Suprapubic skin (tissue), 4 donors: ENCODE measurements at regions not wholly inside any gene's neighbourhood (a gene's known extent, or its start where the extent isn't known, plus 50 kb on each side); places are given as distances from the start of the nearest gene placed in this dataset.

Experiments used
- DNase-seq, 2 donors: peaks; one replicate each; pipeline ENCODE4 v3.0.0-alpha.2; 2019; ENCODE audit warnings: low spot score in 2 of 2
- H3K27ac ChIP-seq: fragments of 200-600 bp; sonication (generic); one replicate; pipeline ENCODE4 v1.5.1; 2019
- H3K27me3 ChIP-seq: fragments of 200-600 bp; sonication (generic); one replicate; pipeline ENCODE4 v1.5.1; 2019
- H3K36me3 ChIP-seq: fragments of 200-600 bp; sonication (generic); one replicate; pipeline ENCODE4 v1.5.1; 2019
- H3K4me1 ChIP-seq: fragments of 200-600 bp; sonication (generic); one replicate; pipeline ENCODE4 v1.5.1; 2019
- H3K4me3 ChIP-seq: fragments of 200-600 bp; sonication (generic); one replicate; pipeline ENCODE4 v1.5.1; 2019; ENCODE audit warnings: mild to moderate bottlenecking
- H3K9me3 ChIP-seq: fragments of 200-600 bp; sonication (generic); one replicate; pipeline ENCODE4 v1.5.1; 2019
- CTCF ChIP-seq, 2 donors: fragments of 200-600 bp in 1 of 2; fragments of 450-650 bp in 1 of 2; sonication (generic) in 1 of 2; IDR thresholded peaks; one replicate each; pipeline ENCODE4 v1.5.1; 2016 to 2019; ENCODE audit warnings: antibody characterized with exemption in 2 of 2, mild to moderate bottlenecking in 1 of 2, moderate library complexity in 1 of 2
- EP300 ChIP-seq: sonication (generic); formaldehyde crosslinking; IDR thresholded peaks from one replicate; pipeline ENCODE4 v1.6.1; 2017; ENCODE audit warnings: antibody characterized with exemption
- POLR2A ChIP-seq, 2 donors: fragments of 450-650 bp; IDR thresholded peaks; one replicate each; pipeline ENCODE4 v1.6.1; 2017; ENCODE audit warnings: antibody characterized with exemption in 2 of 2, mild to moderate bottlenecking in 2 of 2, moderate library complexity in 2 of 2
- POLR2AphosphoS5 ChIP-seq, 3 donors: sonication (generic); formaldehyde crosslinking; IDR thresholded peaks; one replicate each; pipeline ENCODE4 v1.6.1; 2017; ENCODE audit warnings: antibody characterized with exemption in 3 of 3
- WGBS: methylation state at CpG from one replicate; pipeline ENCODE4 v1.1.5; 2018; 5-methylcytosine and 5-hydroxymethylcytosine counted together

GRCh38 chr5:68538814-68539420 is 323.4 kb downstream of the PIK3R1 start:
- no peaks in the 10 kb centered on the region for H3K27me3 ChIP-seq
- H3K36me3 ChIP-seq = no peaks in the 10 kb centered on the region
- H3K4me3 ChIP-seq = no peak overlapping the region
- DNase-seq = no peak
- H3K9me3 ChIP-seq = no peaks in the 10 kb centered on the region
- H3K27ac ChIP-seq = no peak overlapping the region
- H3K4me1 ChIP-seq = peaks cover 18% of the 10 kb centered on the region
- WGBS = 96% methylated on average over 6 of the region's 6 CpGs
- TF ChIP-seq CTCF (IDR thresholded peaks at IDR 0.05) = no peak
- TF ChIP-seq POLR2A (IDR thresholded peaks at IDR 0.05) = no peak
- no peak for TF ChIP-seq EP300
- no peak for TF ChIP-seq POLR2AphosphoS5 (IDR thresholded peaks at IDR 0.05)

GRCh38 chr5:68540798-68541590 is 325.4 kb downstream of the PIK3R1 start:
- Histone ChIP-seq H3K4me1 (peaks cover 17% of the 10 kb centered on the region), H3K27me3 (no peaks in the 10 kb centered on the region), H3K36me3 (no peaks in the 10 kb centered on the region), H3K4me3 (no peak overlapping the region), H3K27ac (no peak overlapping the region), H3K9me3 (no peaks in the 10 kb centered on the region)
- DNase-seq = no peak
- TF ChIP-seq CTCF (IDR thresholded peaks at IDR 0.05) (no peak), EP300 (no peak), POLR2A (IDR thresholded peaks at IDR 0.05) (no peak), POLR2AphosphoS5 (IDR thresholded peaks at IDR 0.05) (no peak)
- whole genome bisulfite sequencing = 90% methylated on average over 9 of the region's 9 CpGs

GRCh38 chr5:68542207-68542606 is 326.7 kb downstream of the PIK3R1 start:
- TF ChIP-seq POLR2AphosphoS5 (IDR thresholded peaks at IDR 0.05) = no peak
- TF ChIP-seq CTCF (IDR thresholded peaks at IDR 0.05) = no peak
- TF ChIP-seq EP300 = no peak
- TF ChIP-seq POLR2A (IDR thresholded peaks at IDR 0.05) = no peak
- Histone ChIP-seq H3K9me3 (no peaks in the 10 kb centered on the region), H3K4me1 (peaks cover 17% of the 10 kb centered on the region), H3K27me3 (no peaks in the 10 kb centered on the region), H3K27ac (no peak overlapping the region), H3K36me3 (no peaks in the 10 kb centered on the region), H3K4me3 (no peak overlapping the region)
- 38% methylated on average over 1 of the region's 1 CpG for WGBS
- no peak for DNase-seq

- Histone ChIP-seq H3K4me1 (peaks cover 17% of the 10 kb centered on the region), H3K36me3 (no peaks in the 10 kb centered on the region), H3K27ac (peak overlapping the region; percentile 50), H3K9me3 (no peaks in the 10 kb centered on the region), H3K4me3 (no peak overlapping the region), H3K27me3 (no peaks in the 10 kb centered on the region)
- TF ChIP-seq POLR2AphosphoS5 (IDR thresholded peaks at IDR 0.05) (no peak), POLR2A (IDR thresholded peaks at IDR 0.05) (no peak), EP300 (no peak), CTCF (IDR thresholded peaks at IDR 0.05) (no peak)
- WGBS = 72% methylated on average over 2 of the region's 2 CpGs
- no peak for DNase-seq
Observed at GRCh38 chr5:68543212-68543611, 327.7 kb downstream of the PIK3R1 start.

GRCh38 chr5:68544091-68544647 is 328.6 kb downstream of the PIK3R1 start:
- Histone ChIP-seq H3K36me3 (no peaks in the 10 kb centered on the region), H3K4me3 (no peak overlapping the region), H3K9me3 (no peaks in the 10 kb centered on the region), H3K27me3 (no peaks in the 10 kb centered on the region), H3K4me1 (peaks cover 23% of the 10 kb centered on the region), H3K27ac (peak overlapping the region; percentile 47)
- 64% methylated on average over 8 of the region's 8 CpGs for WGBS
- DNase-seq = no peak
- TF ChIP-seq POLR2AphosphoS5 (IDR thresholded peaks at IDR 0.05) = no peak
- no peak for TF ChIP-seq EP300
- no peak for TF ChIP-seq POLR2A (IDR thresholded peaks at IDR 0.05)
- no peak for TF ChIP-seq CTCF (IDR thresholded peaks at IDR 0.05)
